MM.1S (cell line): ENCODE measurements at regions not wholly inside any gene's neighbourhood (a gene's known extent, or its start where the extent isn't known, plus 50 kb on each side); places are given as distances from the start of the nearest gene placed in this dataset.

Experiments
- DNase-seq: peaks from one replicate; pipeline ENCODE4 v3.0.0-alpha.2; 2015
- H2AFZ ChIP-seq: fragments of 300-600 bp; sonication (generic); 2 replicates; pipeline ENCODE4 v1.6.0; 2016; ENCODE audit warnings: antibody characterized with exemption, low read length
- H3F3A ChIP-seq: fragments of 300-600 bp; sonication (generic); 2 replicates; pipeline ENCODE4 v1.6.1; 2016; ENCODE audit warnings: mild to moderate bottlenecking, antibody characterized with exemption, low read length, moderate library complexity, mixed read lengths; ENCODE audit not compliant: insufficient read depth
- H3K27ac ChIP-seq: fragments of 300-600 bp; sonication (generic); 2 replicates; pipeline ENCODE4 v1.5.1; 2016; ENCODE audit warnings: mild to moderate bottlenecking, low read length
- H3K27me3 ChIP-seq: fragments of 300-600 bp; sonication (generic); replicated peaks from 2 replicates; pipeline ENCODE4 v1.6.0; 2016; ENCODE audit warnings: low read length; ENCODE audit not compliant: insufficient read depth
- H3K36me3 ChIP-seq: fragments of 300-600 bp; sonication (generic); replicated peaks from 2 replicates; pipeline ENCODE4 v1.6.1; 2016; ENCODE audit warnings: mild to moderate bottlenecking, low read length, mixed read lengths; ENCODE audit not compliant: insufficient read depth
- H3K4me1 ChIP-seq: fragments of 300-600 bp; sonication (generic); 2 replicates; pipeline ENCODE4 v1.6.1; 2016; ENCODE audit warnings: low read length, mixed read lengths
- H3K4me2 ChIP-seq: fragments of 300-600 bp; sonication (generic); 2 replicates; pipeline ENCODE4 v1.6.0; 2016; ENCODE audit warnings: low read depth, low read length
- H3K4me3 ChIP-seq: fragments of 300-600 bp; sonication (generic); 2 replicates; pipeline ENCODE4 v1.5.1; 2016; ENCODE audit warnings: low read length, mixed read lengths
- H3K79me2 ChIP-seq: fragments of 300-600 bp; sonication (generic); 2 replicates; pipeline ENCODE4 v1.6.1; 2016; ENCODE audit warnings: mixed run types, low read length, mixed read lengths
- H3K9ac ChIP-seq: fragments of 300-600 bp; sonication (generic); 2 replicates; pipeline ENCODE4 v1.6.1; 2016; ENCODE audit warnings: low read length, mixed read lengths
- H3K9me2 ChIP-seq: fragments of 300-600 bp; sonication (generic); replicated peaks from 2 replicates; pipeline ENCODE4 v1.6.1; 2016; ENCODE audit warnings: mild to moderate bottlenecking, low read length, mixed read lengths; ENCODE audit not compliant: insufficient read depth
- H3K9me3 ChIP-seq: fragments of 300-600 bp; sonication (generic); replicated peaks from 2 replicates; pipeline ENCODE4 v1.6.1; 2016; ENCODE audit warnings: mild to moderate bottlenecking, low read length, mixed read lengths; ENCODE audit not compliant: insufficient read depth
- H4K20me1 ChIP-seq: fragments of 300-600 bp; sonication (generic); 2 replicates; pipeline ENCODE4 v1.6.1; 2016; ENCODE audit warnings: mild to moderate bottlenecking, low read length, moderate library complexity, mixed read lengths; ENCODE audit not compliant: insufficient read depth
- EZH2 ChIP-seq: fragments of 300-600 bp; sonication (generic); optimal IDR thresholded peaks from 2 replicates; pipeline ENCODE3; 2017; ENCODE audit warnings: low read depth, mild to moderate bottlenecking, antibody characterized with exemption, low read length, mixed read lengths
- EZH2phosphoT487 ChIP-seq: fragments of 300-600 bp; sonication (generic); IDR thresholded peaks from 2 replicates; pipeline ENCODE4 v1.6.1; 2018; ENCODE audit warnings: antibody characterized with exemption, low read length
- TF ChIP-seq, protein P1 (sequence below): fragments of 300-600 bp; sonication (generic); IDR thresholded peaks from 2 replicates; pipeline ENCODE4 v1.5.1; 2016; ENCODE audit warnings: antibody characterized with exemption, low read length, mixed read lengths

DNA sequence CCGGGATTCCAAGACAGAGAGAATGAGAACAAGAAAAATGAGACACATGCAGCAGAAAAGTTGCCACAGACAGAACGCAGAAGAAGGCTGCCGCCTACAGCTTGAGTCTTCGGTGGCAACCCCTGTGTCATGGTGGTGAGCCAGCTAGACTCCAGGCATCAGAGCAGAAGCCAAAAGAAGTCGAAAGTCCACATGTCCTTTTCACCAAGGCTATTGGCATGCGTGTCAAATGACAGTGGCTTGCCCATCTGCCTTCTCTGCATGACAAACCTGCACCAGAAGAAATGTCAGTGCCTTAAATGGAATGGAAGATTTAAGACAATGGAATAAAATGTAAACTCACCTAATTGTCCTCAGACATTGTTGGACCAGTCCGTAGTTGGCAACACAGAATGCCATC lies 93.9 kb upstream of the NPSR1 start:
- Histone ChIP-seq H3K27me3 (no peaks in the 10 kb centered on the region), H3K4me1 (no peaks in the 10 kb centered on the region), H2AFZ (no peak overlapping the region), H3K4me3 (no peak overlapping the region), H3K36me3 (no peaks in the 10 kb centered on the region), H3F3A (no peaks in the 10 kb centered on the region), H3K9me2 (no peaks in the 10 kb centered on the region), H3K79me2 (no peaks in the 10 kb centered on the region), H3K27ac (no peak overlapping the region), H3K4me2 (no peak overlapping the region), H3K9me3 (no peaks in the 10 kb centered on the region), H4K20me1 (no peaks in the 10 kb centered on the region), H3K9ac (no peak overlapping the region)
- DNase-seq, result no peak
- no peak for TF ChIP-seq EZH2
- TF ChIP-seq EZH2phosphoT487, result no peak
- TF ChIP-seq, protein P1, sequence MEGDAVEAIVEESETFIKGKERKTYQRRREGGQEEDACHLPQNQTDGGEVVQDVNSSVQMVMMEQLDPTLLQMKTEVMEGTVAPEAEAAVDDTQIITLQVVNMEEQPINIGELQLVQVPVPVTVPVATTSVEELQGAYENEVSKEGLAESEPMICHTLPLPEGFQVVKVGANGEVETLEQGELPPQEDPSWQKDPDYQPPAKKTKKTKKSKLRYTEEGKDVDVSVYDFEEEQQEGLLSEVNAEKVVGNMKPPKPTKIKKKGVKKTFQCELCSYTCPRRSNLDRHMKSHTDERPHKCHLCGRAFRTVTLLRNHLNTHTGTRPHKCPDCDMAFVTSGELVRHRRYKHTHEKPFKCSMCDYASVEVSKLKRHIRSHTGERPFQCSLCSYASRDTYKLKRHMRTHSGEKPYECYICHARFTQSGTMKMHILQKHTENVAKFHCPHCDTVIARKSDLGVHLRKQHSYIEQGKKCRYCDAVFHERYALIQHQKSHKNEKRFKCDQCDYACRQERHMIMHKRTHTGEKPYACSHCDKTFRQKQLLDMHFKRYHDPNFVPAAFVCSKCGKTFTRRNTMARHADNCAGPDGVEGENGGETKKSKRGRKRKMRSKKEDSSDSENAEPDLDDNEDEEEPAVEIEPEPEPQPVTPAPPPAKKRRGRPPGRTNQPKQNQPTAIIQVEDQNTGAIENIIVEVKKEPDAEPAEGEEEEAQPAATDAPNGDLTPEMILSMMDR, result no peak

DNA sequence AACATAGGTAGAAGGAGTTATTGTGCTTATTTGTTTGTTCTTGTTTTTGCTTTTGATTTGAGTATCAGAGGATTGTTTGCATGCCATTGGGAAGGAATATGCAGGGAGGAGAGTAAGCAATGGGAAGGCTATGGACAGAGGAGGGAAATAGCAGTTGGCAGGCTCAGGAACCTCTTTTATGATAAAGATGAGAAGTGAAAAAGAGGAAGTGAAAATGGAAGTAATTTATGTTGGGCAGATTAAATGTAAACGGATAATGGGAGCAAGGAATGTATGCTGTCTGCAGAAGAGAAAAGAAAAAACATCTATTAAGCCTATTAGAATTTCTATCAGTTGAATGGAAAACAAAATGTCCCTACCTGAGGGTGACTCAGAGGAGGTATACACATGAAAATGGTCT lies 90.1 kb upstream of the NPSR1 start:
- H3K79me2 ChIP-seq, result no peaks in the 10 kb centered on the region
- H3K9ac ChIP-seq, result no peak overlapping the region
- H3K27ac ChIP-seq, result no peak overlapping the region
- H3F3A ChIP-seq, result no peaks in the 10 kb centered on the region
- H3K9me3 ChIP-seq, result no peaks in the 10 kb centered on the region
- no peak for DNase-seq
- H3K4me1 ChIP-seq, result no peaks in the 10 kb centered on the region
- H3K9me2 ChIP-seq, result no peaks in the 10 kb centered on the region
- no peaks in the 10 kb centered on the region for H4K20me1 ChIP-seq
- no peak for TF ChIP-seq EZH2phosphoT487
- no peak for TF ChIP-seq EZH2
- TF ChIP-seq, protein P1, result no peak
- H3K4me3 ChIP-seq, result no peak overlapping the region
- H3K27me3 ChIP-seq, result no peaks in the 10 kb centered on the region
- H3K36me3 ChIP-seq, result no peaks in the 10 kb centered on the region
- H2AFZ ChIP-seq, result no peak overlapping the region
- no peak overlapping the region for H3K4me2 ChIP-seq

- Histone ChIP-seq H3K4me3 (no peak overlapping the region), H3K27me3 (no peaks in the 10 kb centered on the region), H3K9ac (no peak overlapping the region), H2AFZ (no peak overlapping the region), H3K79me2 (no peaks in the 10 kb centered on the region), H3K9me2 (no peaks in the 10 kb centered on the region), H3K4me2 (no peak overlapping the region), H3K9me3 (no peaks in the 10 kb centered on the region), H4K20me1 (no peaks in the 10 kb centered on the region), H3K27ac (no peak overlapping the region), H3K36me3 (no peaks in the 10 kb centered on the region), H3K4me1 (no peaks in the 10 kb centered on the region), H3F3A (no peaks in the 10 kb centered on the region)
- DNase-seq, result no peak
- TF ChIP-seq EZH2phosphoT487, result no peak
- TF ChIP-seq EZH2, result no peak
- TF ChIP-seq, protein P1, result no peak
Measured at GRCh38 chr7:34569975-34570699, 87.9 kb upstream of the NPSR1 start.
